ENCODE measurements at regions not wholly inside any gene's neighbourhood (a gene's known extent, or its start where the extent isn't known, plus 50 kb on each side); places are given as distances from the start of the nearest gene placed in this dataset.

DNA sequence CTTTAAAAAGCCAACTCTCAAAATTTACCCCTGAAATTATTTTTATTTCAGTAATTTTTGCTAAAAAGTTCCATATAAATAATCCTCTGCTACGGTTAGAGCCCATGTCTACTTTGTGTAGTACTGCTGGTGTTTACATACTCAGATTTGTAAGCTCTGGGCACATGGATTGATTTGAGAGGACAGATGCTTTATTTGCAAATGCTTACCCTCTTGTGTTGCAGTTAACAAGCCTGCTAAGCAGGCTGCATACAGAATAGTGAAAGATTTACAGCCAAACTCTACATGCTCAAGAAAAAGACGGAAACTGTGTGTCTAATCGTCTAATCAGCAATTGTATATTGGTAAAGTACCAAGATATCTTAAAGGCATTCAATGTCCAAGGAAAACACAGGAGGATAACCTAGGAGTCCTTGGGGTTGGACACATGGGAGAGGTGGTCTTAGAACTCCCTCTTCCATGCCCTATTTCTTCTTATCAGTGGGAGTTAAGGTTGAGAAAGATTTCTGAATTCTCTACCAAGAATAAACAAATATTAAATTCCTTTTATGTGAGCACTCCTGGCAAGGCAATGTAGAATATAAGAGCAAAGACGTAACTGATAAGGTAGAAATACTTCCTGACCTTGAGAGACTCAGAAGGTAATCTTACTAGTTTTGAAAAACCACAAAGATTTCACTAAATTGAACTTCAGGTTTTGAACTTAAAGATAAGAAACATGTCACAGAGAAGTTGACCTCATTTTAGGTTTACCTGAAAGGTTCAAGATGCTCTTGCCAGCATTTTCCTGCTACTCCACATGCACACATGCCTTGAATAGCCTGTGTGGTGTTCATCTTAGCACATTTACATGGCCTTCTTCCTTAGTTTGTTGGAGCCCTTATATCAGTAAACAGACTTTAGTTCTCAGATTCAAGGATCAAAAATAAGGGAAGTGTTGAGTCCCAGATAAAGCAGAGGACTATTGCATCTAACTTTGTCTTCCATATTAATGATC is 1216.5 kb downstream of the SORCS3 start (continued):
- TF ChIP-seq FOS (IDR thresholded peaks at IDR 0.05; ENCODE audit: low read depth, low read length) = no peak

GRCh38 chr10:105855791-105856190 is 1214.7 kb downstream of the SORCS3 start:
- no peaks in the 10 kb centered on the region for H3K36me3 ChIP-seq (ENCODE audit: control insufficient read depth, insufficient read depth, low read length)
- H2BK20ac ChIP-seq (ENCODE audit: low read depth, low read length) = no peak overlapping the region
- TF ChIP-seq CHD1 (IDR thresholded peaks at IDR 0.05; ENCODE audit: low read depth, low read length) (no peak), CTCF (conservative IDR thresholded peaks at IDR 0.05; ENCODE audit: low read depth, low read length) (no peak), RCOR1 (IDR thresholded peaks at IDR 0.05; ENCODE audit: insufficient replicate concordance, low read length) (no peak), NFE2L2 (IDR thresholded peaks at IDR 0.05; ENCODE audit: low read depth, low read length) (no peak), FOS (IDR thresholded peaks at IDR 0.05; ENCODE audit: low read depth, low read length) (no peak), CEBPB (IDR thresholded peaks at IDR 0.05; ENCODE audit: low read depth, low read length) (no peak), BHLHE40 (IDR thresholded peaks at IDR 0.05; ENCODE audit: low read depth, low read length) (no peak), MAZ (IDR thresholded peaks at IDR 0.05; ENCODE audit: borderline replicate concordance, low read depth, low read length) (no peak), MXI1 (IDR thresholded peaks at IDR 0.05; ENCODE audit: borderline replicate concordance, low read depth, low read length) (no peak)
- TF ChIP-seq, protein P1, sequence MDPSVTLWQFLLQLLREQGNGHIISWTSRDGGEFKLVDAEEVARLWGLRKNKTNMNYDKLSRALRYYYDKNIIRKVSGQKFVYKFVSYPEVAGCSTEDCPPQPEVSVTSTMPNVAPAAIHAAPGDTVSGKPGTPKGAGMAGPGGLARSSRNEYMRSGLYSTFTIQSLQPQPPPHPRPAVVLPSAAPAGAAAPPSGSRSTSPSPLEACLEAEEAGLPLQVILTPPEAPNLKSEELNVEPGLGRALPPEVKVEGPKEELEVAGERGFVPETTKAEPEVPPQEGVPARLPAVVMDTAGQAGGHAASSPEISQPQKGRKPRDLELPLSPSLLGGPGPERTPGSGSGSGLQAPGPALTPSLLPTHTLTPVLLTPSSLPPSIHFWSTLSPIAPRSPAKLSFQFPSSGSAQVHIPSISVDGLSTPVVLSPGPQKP (IDR thresholded peaks at IDR 0.05; ENCODE audit: borderline replicate concordance, low read depth, low read length) = no peak
- no peak overlapping the region for H2BK120ac ChIP-seq (ENCODE audit: low read depth, low read length)
- no peak overlapping the region for H2BK15ac ChIP-seq (ENCODE audit: low read depth, low read length)
- no peaks in the 10 kb centered on the region for H3K4me1 ChIP-seq (ENCODE audit: control insufficient read depth, insufficient read depth, low read length)
- H3K27ac ChIP-seq (ENCODE audit: insufficient read depth, low read length) = no peak overlapping the region
- no peak overlapping the region for H2AFZ ChIP-seq (replicated peaks; ENCODE audit: low read length, poor library complexity)
- H3K4me2 ChIP-seq (ENCODE audit: low read depth, low read length) = no peak overlapping the region
- no peaks in the 10 kb centered on the region for H3K9me1 ChIP-seq (ENCODE audit: insufficient read depth, low read length)
- H3K56ac ChIP-seq (ENCODE audit: extremely low read depth, insufficient read depth, low read length) = no peak overlapping the region
- no peak overlapping the region for H2AK9ac ChIP-seq (replicated peaks; ENCODE audit: low read depth, low read length, poor library complexity)
- no peak overlapping the region for H3K14ac ChIP-seq (replicated peaks; ENCODE audit: low read depth, low read length)
- no peak overlapping the region for H3K18ac ChIP-seq (ENCODE audit: low read depth, low read length)
- H2AK5ac ChIP-seq (ENCODE audit: low read depth, low read length) = no peak overlapping the region
- H3K4ac ChIP-seq (ENCODE audit: low read depth, low read length) = no peak overlapping the region
- H3K23ac ChIP-seq (ENCODE audit: low read depth, low read length) = no peak overlapping the region
- H4K91ac ChIP-seq (ENCODE audit: insufficient read depth, low read depth, low read length) = no peak overlapping the region
- CTCF ChIA-PET = no interaction called here
- ATAC-seq (ENCODE audit: low read depth) (no peak), DNase-seq (no peak)
- H3K9ac ChIP-seq (ENCODE audit: low read depth, low read length) = no peak overlapping the region
- no peak overlapping the region for H4K8ac ChIP-seq (ENCODE audit: low read depth in 2 of 2, low read length in 2 of 2)
- no CpG with 5 or more reads among the region's 2 CpGs for WGBS, 2 experiments (ENCODE audit: extremely low coverage in 2 of 2, insufficient read length in 1 of 2)
- dilution Hi-C loops (cut with HindIII; ENCODE audit: low sequenced_read_pairs, unreplicated experiment) = no loop called here
- no TSS peak for BruUV-seq (replicated peaks)
- no peak overlapping the region for H2BK5ac ChIP-seq (ENCODE audit: low read depth, low read length, poor library complexity, severe bottlenecking)
- no peak overlapping the region for H3K4me3 ChIP-seq (ENCODE audit: insufficient read depth, low read depth, low read length)
- intact Hi-C loops (cut with micrococcal nuclease) = no loop called here
- H4K20me1 ChIP-seq (ENCODE audit: insufficient read depth, low read length) = no peaks in the 10 kb centered on the region
- H3K27me3 ChIP-seq (ENCODE audit: control insufficient read depth, insufficient read depth, low read length) = no peaks in the 10 kb centered on the region
- no peak overlapping the region for H4K5ac ChIP-seq (ENCODE audit: low read depth, low read length)
- no peaks in the 10 kb centered on the region for H3K79me1 ChIP-seq (ENCODE audit: low read depth in 1 of 2, low read length in 2 of 2)
- peaks cover 3% of the 10 kb centered on the region; the same call in 1 of the 2 replicates for H3K9me3 ChIP-seq (ENCODE audit: control insufficient read depth, insufficient read depth, low read length)
- POLR2A ChIA-PET (ENCODE audit: unreplicated experiment) = no interaction called here
- in situ Hi-C loops (cut with MboI; ENCODE audit: low sequenced_read_pairs) = no loop called here
